Astrocyte (in vitro differentiated cells and primary cell): ENCODE measurements at regions not wholly inside any gene's neighbourhood (a gene's known extent, or its start where the extent isn't known, plus 50 kb on each side); places are given as distances from the start of the nearest gene placed in this dataset.

Experiments
- DNase-seq: peaks from one replicate; pipeline ENCODE4 v3.0.0-alpha.2; 2010; ENCODE audit warnings: low read depth
- FAIRE-seq: peaks from 2 replicates; lab custom pipeline; 2011; peaks lifted over from hg19 to GRCh38; lab: Jason Lieb, UNC
- H2AFZ ChIP-seq: 2 replicates; pipeline ENCODE4 v1.6.0; 2012; ENCODE audit warnings: low read depth, low read length, inconsistent platforms
- H3K27ac ChIP-seq: 2 replicates; pipeline ENCODE4 v1.5.1; 2011; ENCODE audit warnings: low read depth, low read length, inconsistent platforms
- H3K27me3 ChIP-seq: 2 replicates; pipeline ENCODE4 v1.6.0; 2011; ENCODE audit warnings: low read length, inconsistent platforms; ENCODE audit not compliant: insufficient read depth
- H3K36me3 ChIP-seq: 2 replicates; pipeline ENCODE4 v1.5.1; 2011; ENCODE audit warnings: low read length, inconsistent platforms; ENCODE audit not compliant: insufficient read depth
- H3K4me1 ChIP-seq: 2 replicates; pipeline ENCODE4 v1.5.1; 2011; ENCODE audit warnings: low read length, inconsistent platforms; ENCODE audit not compliant: insufficient read depth
- H3K4me2 ChIP-seq: 2 replicates; pipeline ENCODE4 v1.6.0; 2012; ENCODE audit warnings: low read length, inconsistent platforms
- H3K4me3 ChIP-seq: 2 replicates; pipeline ENCODE4 v1.5.1; 2011; ENCODE audit warnings: low read depth, mild to moderate bottlenecking, low read length, inconsistent platforms; ENCODE audit not compliant: insufficient read depth
- H3K79me2 ChIP-seq: 2 replicates; pipeline ENCODE4 v1.6.0; 2012; ENCODE audit warnings: mild to moderate bottlenecking, low read length, inconsistent platforms; ENCODE audit not compliant: insufficient read depth
- H3K9ac ChIP-seq: 2 replicates; pipeline ENCODE4 v1.6.0; 2012; ENCODE audit warnings: mild to moderate bottlenecking, low read length, inconsistent platforms
- H3K9me3 ChIP-seq: 2 replicates; pipeline ENCODE4 v1.5.1; 2012; ENCODE audit warnings: low read depth, mild to moderate bottlenecking, low read length, inconsistent platforms; ENCODE audit not compliant: insufficient read depth
- H4K20me1 ChIP-seq: 2 replicates; pipeline ENCODE4 v1.6.0; 2012; ENCODE audit warnings: low read length, inconsistent platforms; ENCODE audit not compliant: insufficient read depth
- H3K27ac Mint-ChIP-seq: one replicate; pipeline ENCODE4 v1.8.0; 2021; ENCODE audit warnings: mild to moderate bottlenecking, mixed read lengths; ENCODE audit not compliant: unreplicated experiment
- H3K27me3 Mint-ChIP-seq: one replicate; pipeline ENCODE4 v1.8.0; 2021; ENCODE audit warnings: low read depth, mixed read lengths; ENCODE audit not compliant: unreplicated experiment
- H3K36me3 Mint-ChIP-seq: one replicate; pipeline ENCODE4 v1.8.0; 2021; ENCODE audit warnings: low read depth, mixed read lengths; ENCODE audit not compliant: unreplicated experiment
- H3K4me1 Mint-ChIP-seq: one replicate; pipeline ENCODE4 v1.8.0; 2021; ENCODE audit warnings: low read depth, mixed read lengths; ENCODE audit not compliant: unreplicated experiment
- H3K4me3 Mint-ChIP-seq: one replicate; pipeline ENCODE4 v1.8.0; 2021; ENCODE audit warnings: mild to moderate bottlenecking, moderate library complexity, mixed read lengths; ENCODE audit not compliant: unreplicated experiment
- H3K9me3 Mint-ChIP-seq: one replicate; pipeline ENCODE4 v1.8.0; 2021; ENCODE audit warnings: mild to moderate bottlenecking, mixed read lengths; ENCODE audit not compliant: unreplicated experiment
- EZH2 ChIP-seq: IDR thresholded peaks from 2 replicates; pipeline ENCODE4 v1.6.1; 2012; ENCODE audit warnings: mild to moderate bottlenecking, low read length, inconsistent platforms; ENCODE audit not compliant: insufficient read depth
- TF ChIP-seq, protein P1 (sequence below): IDR thresholded peaks from 2 replicates; pipeline ENCODE4 v1.5.1; 2011; ENCODE audit warnings: low read depth, mild to moderate bottlenecking, inconsistent platforms, low read length, moderate library complexity; ENCODE audit not compliant: insufficient read depth

DNA sequence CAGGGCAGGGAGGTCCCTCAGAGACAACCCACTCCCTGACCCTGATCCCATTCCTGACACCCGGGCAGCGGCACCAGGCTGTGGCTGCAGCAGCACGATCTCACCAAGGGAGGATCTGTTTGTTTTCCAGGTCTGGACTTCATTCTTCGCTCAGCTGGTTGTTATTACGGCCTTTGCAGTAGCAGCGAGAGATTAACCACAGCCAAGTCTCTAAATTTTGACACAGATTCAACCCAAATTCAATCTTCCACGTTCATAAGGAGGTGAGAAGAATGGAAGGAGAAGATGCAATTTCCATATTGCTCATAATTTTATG is 91.1 kb upstream of the THBS2 start:
- Histone ChIP-seq H4K20me1 (no peaks in the 10 kb centered on the region), H3K9ac (no peak overlapping the region), H3K36me3 (no peaks in the 10 kb centered on the region), H3K27me3 (no peaks in the 10 kb centered on the region), H3K9me3 (peaks cover 4% of the 10 kb centered on the region), H3K4me1 (no peaks in the 10 kb centered on the region), H3K27ac (no peak overlapping the region), H3K4me3 (no peak overlapping the region), H2AFZ (no peak overlapping the region), H3K4me2 (no peak overlapping the region), H3K79me2 (no peaks in the 10 kb centered on the region)
- FAIRE-seq = no peak
- Mint-ChIP-seq H3K36me3 (no peaks in the 10 kb centered on the region), H3K4me1 (peaks cover 3% of the 10 kb centered on the region), H3K27me3 (peaks cover 7% of the 10 kb centered on the region), H3K9me3 (peaks cover 4% of the 10 kb centered on the region), H3K4me3 (no peak overlapping the region), H3K27ac (no peak overlapping the region)
- TF ChIP-seq, protein P1, sequence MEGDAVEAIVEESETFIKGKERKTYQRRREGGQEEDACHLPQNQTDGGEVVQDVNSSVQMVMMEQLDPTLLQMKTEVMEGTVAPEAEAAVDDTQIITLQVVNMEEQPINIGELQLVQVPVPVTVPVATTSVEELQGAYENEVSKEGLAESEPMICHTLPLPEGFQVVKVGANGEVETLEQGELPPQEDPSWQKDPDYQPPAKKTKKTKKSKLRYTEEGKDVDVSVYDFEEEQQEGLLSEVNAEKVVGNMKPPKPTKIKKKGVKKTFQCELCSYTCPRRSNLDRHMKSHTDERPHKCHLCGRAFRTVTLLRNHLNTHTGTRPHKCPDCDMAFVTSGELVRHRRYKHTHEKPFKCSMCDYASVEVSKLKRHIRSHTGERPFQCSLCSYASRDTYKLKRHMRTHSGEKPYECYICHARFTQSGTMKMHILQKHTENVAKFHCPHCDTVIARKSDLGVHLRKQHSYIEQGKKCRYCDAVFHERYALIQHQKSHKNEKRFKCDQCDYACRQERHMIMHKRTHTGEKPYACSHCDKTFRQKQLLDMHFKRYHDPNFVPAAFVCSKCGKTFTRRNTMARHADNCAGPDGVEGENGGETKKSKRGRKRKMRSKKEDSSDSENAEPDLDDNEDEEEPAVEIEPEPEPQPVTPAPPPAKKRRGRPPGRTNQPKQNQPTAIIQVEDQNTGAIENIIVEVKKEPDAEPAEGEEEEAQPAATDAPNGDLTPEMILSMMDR = no peak
- TF ChIP-seq EZH2 = no peak
- no peak for DNase-seq

DNA sequence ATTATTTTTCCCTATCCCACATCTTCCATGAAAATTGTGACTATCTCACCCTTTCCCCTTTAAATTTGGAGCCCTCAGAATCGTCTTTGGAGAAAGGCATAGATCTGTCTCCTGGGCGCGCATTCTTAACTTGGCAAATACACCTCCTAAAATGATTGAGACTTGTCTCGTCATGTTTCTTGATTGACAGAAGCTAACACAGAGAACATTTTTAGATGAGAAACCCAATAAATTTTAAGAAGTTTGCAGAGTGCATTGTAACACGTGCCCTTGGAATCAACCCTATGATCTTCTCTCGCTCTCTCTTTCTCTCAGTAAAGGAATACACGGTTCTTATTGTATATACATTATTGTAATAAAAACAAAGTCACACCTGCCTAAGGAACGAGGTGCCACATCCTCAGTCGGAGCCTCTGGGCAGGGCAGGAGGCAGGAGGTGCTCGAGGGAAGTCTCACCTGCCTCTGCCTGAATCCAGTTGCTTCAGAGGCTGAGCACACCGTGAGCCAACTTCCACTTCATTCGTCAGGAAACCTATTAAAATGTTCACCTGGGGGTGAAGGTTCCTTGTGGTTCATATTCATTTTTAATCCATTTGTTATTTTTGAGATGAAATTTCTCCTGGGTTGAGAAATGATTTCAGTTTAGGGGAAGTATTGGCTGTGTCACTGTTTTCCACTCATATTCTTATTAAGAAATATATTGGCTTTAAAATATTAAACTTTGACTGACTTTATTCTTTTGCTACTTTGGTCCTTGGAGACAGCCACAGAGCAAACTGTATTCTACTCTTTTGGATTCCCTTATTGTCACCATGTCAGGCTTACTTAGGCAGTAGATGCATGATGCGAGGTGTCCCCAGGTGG is 90.5 kb upstream of the THBS2 start:
- no peak for FAIRE-seq
- no peaks in the 10 kb centered on the region for H3K36me3 ChIP-seq
- TF ChIP-seq, protein P1 = no peak
- TF ChIP-seq EZH2 = no peak
- DNase-seq = no peak
- H3K9me3 Mint-ChIP-seq = peaks cover 4% of the 10 kb centered on the region
- H3K27ac ChIP-seq = no peak overlapping the region
- no peaks in the 10 kb centered on the region for H3K79me2 ChIP-seq
- peaks cover 4% of the 10 kb centered on the region for H3K9me3 ChIP-seq
- H3K4me1 ChIP-seq = no peaks in the 10 kb centered on the region
- H4K20me1 ChIP-seq = no peaks in the 10 kb centered on the region
- H3K9ac ChIP-seq = no peak overlapping the region
- no peak overlapping the region for H3K4me3 ChIP-seq
- no peak overlapping the region for H3K4me2 ChIP-seq
- H3K4me3 Mint-ChIP-seq = no peak overlapping the region
- H2AFZ ChIP-seq = no peak overlapping the region
- no peaks in the 10 kb centered on the region for H3K36me3 Mint-ChIP-seq
- H3K27me3 Mint-ChIP-seq = peaks cover 7% of the 10 kb centered on the region
- H3K4me1 Mint-ChIP-seq = peaks cover 3% of the 10 kb centered on the region
- H3K27me3 ChIP-seq = no peaks in the 10 kb centered on the region
- no peak overlapping the region for H3K27ac Mint-ChIP-seq

DNA sequence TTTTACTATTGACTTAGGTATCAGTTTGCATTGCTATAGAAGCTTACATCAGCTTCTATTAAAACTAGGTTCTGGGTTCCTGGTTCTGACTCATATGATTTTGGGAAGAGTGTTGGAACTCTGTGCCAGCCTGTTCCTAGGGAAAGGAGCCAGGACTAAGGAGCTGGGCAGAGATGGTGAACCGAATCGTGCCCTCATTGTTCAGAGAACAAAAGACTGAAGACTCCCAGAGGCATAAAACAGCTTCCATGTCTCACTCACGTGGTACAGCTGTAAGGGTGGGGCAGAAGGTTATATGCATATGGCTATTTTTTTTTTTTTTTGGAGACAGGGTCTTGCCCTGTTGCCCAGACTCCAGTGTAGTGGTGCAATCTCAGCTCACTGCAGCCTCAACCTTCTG is 89.1 kb upstream of the THBS2 start:
- peaks cover 4% of the 10 kb centered on the region for H3K9me3 ChIP-seq
- Mint-ChIP-seq H3K27me3 (peaks cover 4% of the 10 kb centered on the region), H3K27ac (no peak overlapping the region), H3K4me1 (peaks cover 3% of the 10 kb centered on the region), H3K9me3 (peaks cover 4% of the 10 kb centered on the region), H3K36me3 (no peaks in the 10 kb centered on the region), H3K4me3 (no peak overlapping the region)
- H3K27me3 ChIP-seq = no peaks in the 10 kb centered on the region
- H3K4me2 ChIP-seq = no peak overlapping the region
- no peak for FAIRE-seq
- no peaks in the 10 kb centered on the region for H3K36me3 ChIP-seq
- H3K4me3 ChIP-seq = no peak overlapping the region
- H4K20me1 ChIP-seq = no peaks in the 10 kb centered on the region
- no peak for TF ChIP-seq EZH2
- TF ChIP-seq, protein P1 = no peak
- no peaks in the 10 kb centered on the region for H3K4me1 ChIP-seq
- no peak overlapping the region for H2AFZ ChIP-seq
- H3K27ac ChIP-seq = no peak overlapping the region
- no peak for DNase-seq
- H3K9ac ChIP-seq = no peak overlapping the region
- no peaks in the 10 kb centered on the region for H3K79me2 ChIP-seq
